ENCODE measurements at regions not wholly inside any gene's neighbourhood (a gene's known extent, or its start where the extent isn't known, plus 50 kb on each side); places are given as distances from the start of the nearest gene placed in this dataset.

DNA sequence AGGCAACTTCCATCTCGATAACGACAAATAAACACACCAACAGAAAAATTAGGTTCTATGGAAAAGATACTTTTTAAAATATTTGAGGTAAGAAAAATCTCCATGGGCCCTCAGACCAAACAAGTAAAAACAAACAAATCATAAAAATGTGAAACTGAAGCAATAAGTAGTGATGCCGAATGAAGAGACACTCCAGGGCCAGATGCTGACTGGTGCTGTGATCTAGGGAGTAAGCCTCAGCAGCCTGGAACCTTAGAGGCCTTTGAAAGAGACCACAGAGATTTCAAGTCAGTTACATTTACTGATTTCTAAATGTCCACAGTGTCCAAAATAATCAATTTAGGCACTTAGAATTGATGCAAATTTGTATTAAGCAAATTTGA is 1144.7 kb downstream of the CNTNAP5 start:
- no TSS peak for BruUV-seq (replicated peaks)
- H3K9me3 ChIP-seq (ENCODE audit: control insufficient read depth, insufficient read depth, low read length) = 0 out of 2 replicates have a peak, but pooled peaks cover 2% of the 10 kb centered on the region
- intact Hi-C loops (cut with micrococcal nuclease) (no loop called here), dilution Hi-C loops (cut with HindIII; ENCODE audit: low sequenced_read_pairs, unreplicated experiment) (no loop called here), in situ Hi-C loops (cut with MboI; ENCODE audit: low sequenced_read_pairs) (no loop called here)
- H2BK5ac ChIP-seq (ENCODE audit: low read depth, low read length, poor library complexity, severe bottlenecking) = no peak overlapping the region
- H3K18ac ChIP-seq (ENCODE audit: low read depth, low read length) = no peak overlapping the region
- H3K9ac ChIP-seq (ENCODE audit: low read depth, low read length) = no peak overlapping the region
- H2AFZ ChIP-seq (replicated peaks; ENCODE audit: low read length, poor library complexity) = no peak overlapping the region
- CTCF ChIA-PET = no interaction called here
- H3K27me3 ChIP-seq (ENCODE audit: control insufficient read depth, insufficient read depth, low read length) = no peaks in the 10 kb centered on the region
- no peak overlapping the region for H3K4ac ChIP-seq (ENCODE audit: low read depth, low read length)
- H3K79me1 ChIP-seq (ENCODE audit: low read depth in 1 of 2, low read length in 2 of 2) = no peaks in the 10 kb centered on the region
- no peak overlapping the region for H2AK9ac ChIP-seq (replicated peaks; ENCODE audit: low read depth, low read length, poor library complexity)
- no peaks in the 10 kb centered on the region for H3K9me1 ChIP-seq (ENCODE audit: insufficient read depth, low read length)
- H4K20me1 ChIP-seq (ENCODE audit: insufficient read depth, low read length) = no peaks in the 10 kb centered on the region
- no peak overlapping the region for H3K56ac ChIP-seq (ENCODE audit: extremely low read depth, insufficient read depth, low read length)
- no peak for DNase-seq
- H3K14ac ChIP-seq (replicated peaks; ENCODE audit: low read depth, low read length) = no peak overlapping the region
- no peak overlapping the region for H3K4me2 ChIP-seq (ENCODE audit: low read depth, low read length)
- no peak for ATAC-seq (ENCODE audit: low read depth)
- POLR2A ChIA-PET (ENCODE audit: unreplicated experiment) = no interaction called here
- H2AK5ac ChIP-seq (ENCODE audit: low read depth, low read length) = no peak overlapping the region
- H2BK120ac ChIP-seq (ENCODE audit: low read depth, low read length) = no peak overlapping the region
- no peak overlapping the region for H3K4me3 ChIP-seq (ENCODE audit: insufficient read depth, low read depth, low read length)
- no peak overlapping the region for H3K27ac ChIP-seq (ENCODE audit: insufficient read depth, low read length)
- H4K91ac ChIP-seq (ENCODE audit: insufficient read depth, low read depth, low read length) = no peak overlapping the region
- H2BK20ac ChIP-seq (ENCODE audit: low read depth, low read length) = no peak overlapping the region
- no peak overlapping the region for H4K5ac ChIP-seq (ENCODE audit: low read depth, low read length)
- no peak overlapping the region for H3K23ac ChIP-seq (ENCODE audit: low read depth, low read length)
- H3K4me1 ChIP-seq (ENCODE audit: control insufficient read depth, insufficient read depth, low read length) = no peaks in the 10 kb centered on the region
- H4K8ac ChIP-seq (ENCODE audit: low read depth in 2 of 2, low read length in 2 of 2) = no peak overlapping the region
- no CpG with 5 or more reads among the region's 3 CpGs for WGBS, 2 experiments (ENCODE audit: extremely low coverage in 2 of 2, insufficient read length in 1 of 2)
- TF ChIP-seq MAFK (IDR thresholded peaks at IDR 0.05; ENCODE audit: low read depth, low read length) = no peak
- no peak for TF ChIP-seq POLR2A (IDR thresholded peaks at IDR 0.05; ENCODE audit: low read depth, low read length)
- no peak for TF ChIP-seq SMC3 (IDR thresholded peaks at IDR 0.05; ENCODE audit: low read depth, low read length)
- no peak for TF ChIP-seq RAD21 (IDR thresholded peaks at IDR 0.05; ENCODE audit: low read length)
- TF ChIP-seq CTCF (conservative IDR thresholded peaks at IDR 0.05; ENCODE audit: low read depth, low read length) = no peak
- TF ChIP-seq RFX5 (IDR thresholded peaks at IDR 0.05; ENCODE audit: low read depth, low read length) = no peak
- no peak for TF ChIP-seq MXI1 (IDR thresholded peaks at IDR 0.05; ENCODE audit: borderline replicate concordance, low read depth, low read length)
- TF ChIP-seq BHLHE40 (IDR thresholded peaks at IDR 0.05; ENCODE audit: low read depth, low read length) = no peak
- no peak for TF ChIP-seq CHD1 (IDR thresholded peaks at IDR 0.05; ENCODE audit: low read depth, low read length)
- no peak for TF ChIP-seq MAZ (IDR thresholded peaks at IDR 0.05; ENCODE audit: borderline replicate concordance, low read depth, low read length)
- no peaks in the 10 kb centered on the region for H3K36me3 ChIP-seq (ENCODE audit: control insufficient read depth, insufficient read depth, low read length)
- H2BK15ac ChIP-seq (ENCODE audit: low read depth, low read length) = no peak overlapping the region

Measured in IMR-90 (cell line).